Prostate gland (tissue), 2 donors: ENCODE measurements at regions not wholly inside any gene's neighbourhood (a gene's known extent, or its start where the extent isn't known, plus 50 kb on each side); places are given as distances from the start of the nearest gene placed in this dataset.
"Not testable (repeated sequence)": the region's sequence is repeated elsewhere in the genome, so short reads cannot be mapped to it uniquely, and the experiment has no call there.

Experiments used
- DNase-seq: peaks from one replicate; pipeline ENCODE4 v3.0.0-alpha.2; 2019; ENCODE audit warnings: low spot score
- H3K27ac ChIP-seq, 2 donors: fragments of 200-600 bp; sonication (generic); 2 replicates each; pipeline ENCODE4 v1.5.1; 2017 to 2019
- H3K27me3 ChIP-seq: fragments of 200-600 bp; sonication (generic); replicated peaks from 2 replicates; pipeline ENCODE4 v1.5.1; 2019; ENCODE audit not compliant: insufficient read depth
- H3K36me3 ChIP-seq, 2 donors: fragments of 200-600 bp; sonication (generic); 1 replicate in 1 of 2; 2 replicates in 1 of 2; pipeline versions ENCODE4 v1.5.1 to v1.8.1; 2017 to 2019
- H3K4me1 ChIP-seq: fragments of 200-600 bp; sonication (generic); replicated peaks from 2 replicates; pipeline ENCODE4 v1.5.1; 2019
- H3K4me3 ChIP-seq, 2 donors: fragments of 200-600 bp; sonication (generic); 2 replicates each; pipeline ENCODE4 v1.5.1; 2017 to 2019
- H3K9me3 ChIP-seq: fragments of 200-600 bp; sonication (generic); 2 replicates; pipeline ENCODE4 v1.5.1; 2017
- CTCF ChIP-seq, 4 experiments: fragments of 200-600 bp in 2 of 4; fragments of 450-650 bp in 2 of 4; sonication (generic) in 2 of 4; IDR thresholded peaks; 1 replicate in 3 of 4; 2 replicates in 1 of 4; pipeline ENCODE4 v1.5.1; 2016 to 2019; ENCODE audit warnings: antibody characterized with exemption in 4 of 4, mild to moderate bottlenecking in 2 of 4, moderate library complexity in 2 of 4
- POLR2A ChIP-seq: fragments of 450-650 bp; IDR thresholded peaks from one replicate; pipeline ENCODE4 v1.6.1; 2016; ENCODE audit warnings: antibody characterized with exemption, mild to moderate bottlenecking
- POLR2AphosphoS5 ChIP-seq: sonication (generic); formaldehyde crosslinking; IDR thresholded peaks from one replicate; pipeline ENCODE4 v1.6.1; 2017; ENCODE audit warnings: antibody characterized with exemption
- WGBS: methylation state at CpG from one replicate; pipeline ENCODE4 v1.1.5; 2018; 5-methylcytosine and 5-hydroxymethylcytosine counted together
- intact Hi-C: fragments of 100-400 bp; cut with DNase I; formaldehyde crosslinking; loops from one replicate; pipeline ENCODE4 v1.14.2; 2022

DNA sequence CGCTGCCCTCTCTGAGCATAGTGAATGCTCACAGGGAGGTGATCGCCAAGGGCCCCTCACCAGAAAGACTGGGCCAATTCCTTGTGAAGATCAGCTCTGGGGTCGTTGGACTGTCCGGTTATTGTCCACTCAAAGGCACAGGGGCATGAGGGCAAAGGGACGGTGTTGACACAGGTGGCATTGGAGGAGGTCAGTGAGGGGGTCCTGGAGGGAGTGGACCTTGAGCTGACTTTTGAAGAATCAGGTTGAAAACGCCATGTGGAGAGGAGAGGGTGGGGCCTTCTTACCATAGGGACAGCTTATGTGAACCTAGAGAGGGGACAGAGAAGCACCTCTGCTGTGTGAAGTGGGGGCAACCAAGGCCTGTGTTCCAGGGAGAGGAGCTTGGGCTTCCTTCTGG, 131.5 kb downstream of the TFCP2L1 start:
- Histone ChIP-seq H3K27ac (no peak overlapping the region), H3K9me3 (no peaks in the 10 kb centered on the region), H3K36me3 (no peaks in the 10 kb centered on the region), H3K4me3 (no peak overlapping the region), H3K4me1 (peaks cover 2% of the 10 kb centered on the region), H3K27me3 (no peaks in the 10 kb centered on the region)
- intact Hi-C loops = no loop called here
- DNase-seq = no peak
- WGBS = 83% methylated on average over 6 of the region's 6 CpGs
- TF ChIP-seq POLR2A (no peak), CTCF (IDR thresholded peaks at IDR 0.05) (no peak), POLR2AphosphoS5 (no peak)

GRCh38 chr2:121155502-121156056, 129.4 kb downstream of the TFCP2L1 start:
- WGBS = 47% methylated on average over 11 of the region's 11 CpGs
- H3K9me3 ChIP-seq = no peaks in the 10 kb centered on the region
- H3K4me3 ChIP-seq = no peak overlapping the region
- intact Hi-C loops = no loop called here
- no peaks in the 10 kb centered on the region for H3K36me3 ChIP-seq
- no peaks in the 10 kb centered on the region for H3K27me3 ChIP-seq
- DNase-seq = peak; percentile 73
- TF ChIP-seq CTCF (IDR thresholded peaks at IDR 0.05) (no peak), POLR2AphosphoS5 (peak; percentile 59)
- peaks cover 2% of the 10 kb centered on the region for H3K4me1 ChIP-seq
- H3K27ac ChIP-seq = peak overlapping the region; percentile 23 to 61

DNA sequence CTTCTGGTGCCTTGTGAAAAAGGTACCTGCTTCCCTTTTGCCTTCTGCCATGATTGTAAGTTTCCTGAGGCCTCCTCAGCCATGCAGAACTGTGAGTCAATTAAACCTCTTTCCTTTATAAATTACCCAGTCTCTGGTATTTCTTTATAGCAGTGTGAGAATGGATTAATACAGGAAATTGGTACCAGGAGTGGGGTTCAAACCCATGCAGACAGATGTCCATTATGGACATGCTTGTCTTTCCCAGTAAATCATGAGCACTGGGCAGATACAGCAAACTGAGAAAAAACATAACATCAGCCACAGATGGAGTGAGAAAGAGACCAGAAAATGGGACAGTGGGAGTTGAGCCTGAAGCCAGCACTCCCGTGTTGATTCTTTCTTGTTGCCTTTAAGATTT, 127.5 kb downstream of the TFCP2L1 start:
- H3K9me3 ChIP-seq, intact Hi-C loops, H3K27ac ChIP-seq, DNase-seq, H3K4me1 ChIP-seq, H3K36me3 ChIP-seq, H3K27me3 ChIP-seq, H3K4me3 ChIP-seq: not testable (repeated sequence)
- WGBS = 97% methylated on average over 1 of the region's 1 CpG

DNA sequence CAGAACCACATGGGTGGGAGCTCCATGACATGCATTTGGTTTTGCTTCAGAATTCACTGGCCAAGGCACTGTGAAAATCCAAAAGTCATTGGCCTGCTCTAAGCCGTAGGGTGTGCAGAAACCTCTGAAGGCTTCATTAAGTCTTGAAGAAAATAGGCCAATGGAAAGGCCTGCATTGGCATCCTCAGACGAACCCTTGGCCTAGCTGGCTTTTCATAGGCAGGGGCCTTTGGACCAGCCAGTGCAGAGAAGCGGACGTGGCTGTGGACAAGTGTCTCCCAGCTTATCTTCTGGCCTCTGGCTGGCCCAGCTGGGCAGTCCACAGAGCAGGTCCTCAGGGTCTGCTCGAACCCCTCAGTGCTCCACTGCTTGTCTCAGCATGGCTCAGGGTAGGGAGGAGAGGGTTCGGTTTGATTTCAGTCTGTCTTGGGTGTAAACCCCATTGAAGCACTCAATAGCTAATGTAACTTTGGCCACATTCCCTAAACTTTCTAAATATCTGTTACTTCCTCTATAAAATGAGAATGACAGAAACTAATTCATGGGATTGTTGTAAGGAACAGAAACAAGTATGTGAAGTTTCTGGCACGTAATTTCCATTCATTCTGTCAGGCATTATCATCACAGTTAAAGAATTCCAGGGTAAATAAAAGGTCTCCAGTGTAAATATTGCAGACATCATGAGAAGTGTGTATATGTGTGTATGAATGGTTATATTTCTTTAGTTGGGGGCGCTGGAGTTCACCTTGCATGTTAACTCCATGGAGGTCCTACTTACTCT, 125.5 kb downstream of the TFCP2L1 start:
- H3K4me1 ChIP-seq = peaks cover 2% of the 10 kb centered on the region
- no peak overlapping the region for H3K4me3 ChIP-seq
- 55% methylated on average over 8 of the region's 8 CpGs for WGBS
- intact Hi-C loops = no loop called here
- TF ChIP-seq POLR2AphosphoS5 (peak; percentile 30), CTCF (IDR thresholded peaks at IDR 0.05) (no peak), POLR2A (no peak)
- no peak overlapping the region for H3K27ac ChIP-seq
- no peak for DNase-seq
- no peaks in the 10 kb centered on the region for H3K9me3 ChIP-seq
- no peaks in the 10 kb centered on the region for H3K27me3 ChIP-seq
- H3K36me3 ChIP-seq = no peaks in the 10 kb centered on the region

DNA sequence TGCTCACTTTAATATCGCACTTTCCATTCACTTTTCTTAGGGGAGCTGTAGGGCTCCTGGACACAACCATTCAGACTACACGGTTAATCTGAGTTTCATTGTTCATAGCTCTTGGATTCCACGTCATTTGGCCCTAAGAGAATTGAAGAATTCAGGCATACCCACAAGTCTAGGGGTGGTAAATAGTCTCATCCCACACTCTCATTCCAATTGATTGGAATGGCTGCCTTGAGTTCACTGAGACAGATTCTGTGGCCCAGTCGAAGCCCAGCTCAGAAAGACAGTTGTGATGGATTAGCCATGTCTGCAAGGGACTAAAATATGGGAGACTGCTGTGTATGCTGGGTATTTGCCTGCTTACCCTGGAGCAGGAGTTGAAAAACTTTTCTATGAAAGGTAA, 124.6 kb downstream of the TFCP2L1 start:
- H3K27me3 ChIP-seq = no peaks in the 10 kb centered on the region
- H3K4me1 ChIP-seq = no peaks in the 10 kb centered on the region
- peak overlapping the region in 1 of 2 donors; percentile 22 for H3K27ac ChIP-seq
- TF ChIP-seq CTCF (IDR thresholded peaks at IDR 0.05) (no peak), POLR2A (no peak), POLR2AphosphoS5 (no peak)
- no peak overlapping the region for H3K4me3 ChIP-seq
- no peak for DNase-seq
- intact Hi-C loops = no loop called here
- 85% methylated on average over 4 of the region's 4 CpGs for WGBS
- no peaks in the 10 kb centered on the region for H3K9me3 ChIP-seq
- no peaks in the 10 kb centered on the region for H3K36me3 ChIP-seq
